Ecto neural progenitor cell (in vitro differentiated cells): ENCODE measurements at regions not wholly inside any gene's neighbourhood (a gene's known extent, or its start where the extent isn't known, plus 50 kb on each side); places are given as distances from the start of the nearest gene placed in this dataset.
"Not testable (repeated sequence)": the region's sequence is repeated elsewhere in the genome, so short reads cannot be mapped to it uniquely, and the experiment has no call there.

Source experiments
- DNase-seq: peaks from one replicate; pipeline ENCODE4 v3.0.0-alpha.2; 2018; ENCODE audit warnings: low spot score

- DNase-seq: no peak
Measured at GRCh38 chr1:10867914-10868598, 71.6 kb upstream of the CASZ1 start.

GRCh38 chr1:10868599-10868965, 72.1 kb upstream of the CASZ1 start:
- no peak for DNase-seq

- DNase-seq: no peak
Measured at GRCh38 chr1:10869933-10870332, 73.5 kb upstream of the CASZ1 start.

- no peak for DNase-seq
Measured at GRCh38 chr1:10870493-10871096, 74.1 kb upstream of the CASZ1 start.

- DNase-seq: no peak
Measured at GRCh38 chr1:10873189-10873588, 76.7 kb upstream of the CASZ1 start.

GRCh38 chr1:10874351-10874750, 77.9 kb upstream of the CASZ1 start:
- no peak for DNase-seq

GRCh38 chr1:10877894-10878293, 81.4 kb upstream of the CASZ1 start:
- DNase-seq: no peak

- DNase-seq: no peak
Measured at GRCh38 chr1:10878469-10878868, 82.0 kb upstream of the CASZ1 start.

GRCh38 chr1:10880063-10880462, 83.6 kb upstream of the CASZ1 start:
- DNase-seq: no peak

GRCh38 chr1:10881046-10881445, 84.6 kb upstream of the CASZ1 start:
- no peak for DNase-seq

- DNase-seq: no peak
Measured at GRCh38 chr1:10882069-10882468, 85.6 kb upstream of the CASZ1 start.

GRCh38 chr1:10887032-10887431, 90.6 kb upstream of the CASZ1 start:
- DNase-seq: not testable (repeated sequence)

GRCh38 chr1:10888291-10888690, 91.8 kb upstream of the CASZ1 start:
- DNase-seq: peak; percentile 56

GRCh38 chr1:10888791-10889649, 92.6 kb upstream of the CASZ1 start:
- peak; percentile 63 for DNase-seq

GRCh38 chr1:10889650-10890353, 93.4 kb upstream of the CASZ1 start:
- peak; percentile 48 for DNase-seq

GRCh38 chr1:10890491-10891071, 94.1 kb upstream of the CASZ1 start:
- DNase-seq: peak; percentile 53

- DNase-seq: no peak
Measured at GRCh38 chr1:10891091-10891490, 94.6 kb upstream of the CASZ1 start.

GRCh38 chr1:10892138-10893065, 96.0 kb upstream of the CASZ1 start:
- no peak for DNase-seq

- no peak for DNase-seq
Measured at GRCh38 chr1:10895621-10896020, 99.2 kb upstream of the CASZ1 start.

- peak; percentile 34 for DNase-seq
Measured at GRCh38 chr1:10896673-10897072, 100.2 kb upstream of the CASZ1 start.
